IPS DF 19.7 (cell line): ENCODE measurements at regions not wholly inside any gene's neighbourhood (a gene's known extent, or its start where the extent isn't known, plus 50 kb on each side); places are given as distances from the start of the nearest gene placed in this dataset.

Experiments
- DNase-seq: peaks from one replicate; pipeline ENCODE4 v3.0.0-alpha.2; 2013; ENCODE audit warnings: low read depth, low spot score

DNA sequence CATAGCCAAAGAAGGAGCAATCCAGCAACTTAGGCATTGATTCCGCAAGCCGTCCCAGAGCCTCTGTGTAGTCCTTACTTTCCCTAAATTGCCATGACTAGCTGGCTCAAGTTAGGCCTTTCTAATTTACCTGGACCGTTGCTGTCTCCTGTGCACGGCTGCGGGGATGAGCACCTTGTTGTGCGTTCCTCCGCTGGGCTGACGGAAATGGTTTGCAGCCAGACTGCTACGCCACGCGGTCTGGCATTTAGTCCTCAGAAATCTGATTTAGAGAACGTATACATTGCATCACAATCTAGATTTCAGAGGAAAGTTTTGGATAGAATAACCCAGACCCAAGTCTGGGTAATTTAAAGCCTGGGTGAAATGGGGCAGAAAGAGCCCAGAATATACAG lies 133.2 kb upstream of the ARHGAP5 start:
- no peak for DNase-seq

DNA sequence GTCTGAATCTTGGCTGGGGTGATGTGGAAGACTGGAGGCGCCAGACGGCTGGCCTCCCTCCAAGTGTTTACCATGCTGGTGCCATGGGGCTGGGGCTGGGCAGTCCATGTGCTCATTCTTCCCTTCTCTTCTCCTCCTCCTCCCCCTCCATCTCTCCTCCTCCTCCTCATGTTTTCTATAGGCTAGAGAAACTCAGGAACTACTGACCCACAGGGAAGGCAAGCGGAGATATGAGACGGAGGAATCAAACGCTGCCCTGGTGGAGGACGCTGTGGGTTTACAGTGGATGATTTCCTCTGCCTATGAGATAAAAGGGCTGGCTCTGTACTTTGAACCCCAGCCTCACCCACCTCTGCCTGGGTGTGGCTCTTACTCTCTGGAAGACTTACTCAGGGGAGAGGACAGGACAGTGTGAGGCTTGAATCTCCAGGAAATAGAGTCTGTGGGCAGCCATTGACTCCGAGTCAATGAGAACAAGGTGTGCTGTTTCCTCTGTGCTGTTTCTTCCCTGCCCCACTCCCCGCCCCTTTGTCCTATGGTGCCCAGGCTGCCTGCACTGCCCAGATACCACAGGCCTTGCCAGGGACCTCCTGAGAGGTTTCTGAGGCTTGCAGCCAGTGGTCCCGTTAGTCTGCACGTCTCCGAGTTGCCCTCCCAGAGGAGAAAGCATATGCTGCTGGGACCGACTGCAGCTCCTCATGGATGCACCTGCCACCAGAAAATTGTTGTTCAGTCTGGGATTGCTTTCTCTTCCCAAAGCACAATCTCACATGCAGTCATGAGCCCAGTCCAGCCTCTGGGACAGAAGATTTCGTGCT lies 132.6 kb upstream of the ARHGAP5 start:
- DNase-seq = no peak

DNA sequence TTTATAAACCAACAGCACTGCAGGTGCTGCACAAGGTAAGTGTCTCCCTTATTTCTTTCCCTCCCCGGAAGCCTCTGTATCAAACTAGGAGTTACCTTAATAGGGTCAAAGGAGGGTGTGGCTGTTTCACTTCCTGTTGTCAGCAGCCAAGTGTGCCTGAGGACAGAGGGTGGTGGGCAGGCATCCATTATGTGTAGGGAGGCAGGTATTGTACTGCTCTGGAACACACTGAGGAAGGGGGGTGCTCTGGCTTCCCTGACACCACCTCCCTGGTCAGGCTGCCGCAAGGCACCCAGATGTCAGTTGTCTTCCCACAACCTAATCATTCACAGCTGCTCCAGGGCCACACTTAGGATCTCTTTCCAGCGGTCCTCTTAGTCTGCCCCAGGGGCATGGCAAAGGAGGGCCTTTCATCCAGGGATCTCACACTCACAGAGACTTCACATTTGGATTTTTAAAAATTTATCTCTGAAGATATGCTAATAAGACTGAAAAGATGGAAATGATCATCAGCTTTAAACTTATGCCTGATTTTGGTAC lies 132.0 kb upstream of the ARHGAP5 start:
- no peak for DNase-seq

DNA sequence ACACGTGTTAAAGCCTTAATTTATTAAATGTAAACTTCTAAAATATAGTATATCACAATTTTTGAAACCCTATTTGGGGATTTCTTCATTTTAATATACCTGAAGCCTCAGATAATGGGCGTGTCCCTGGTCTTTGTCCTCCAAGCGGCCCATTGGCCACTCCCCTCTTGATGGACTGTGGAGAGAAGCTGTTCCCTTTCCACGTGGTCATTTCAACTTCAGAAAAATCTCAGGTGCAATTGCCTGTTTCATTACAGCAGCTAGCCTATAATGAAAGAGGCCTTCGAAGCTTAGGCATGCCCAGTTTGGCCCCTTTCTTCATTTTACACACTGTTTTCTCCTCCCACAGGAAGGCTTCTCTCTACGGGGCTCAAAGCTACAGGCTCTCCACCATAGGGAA lies 131.4 kb upstream of the ARHGAP5 start:
- DNase-seq = no peak

DNA sequence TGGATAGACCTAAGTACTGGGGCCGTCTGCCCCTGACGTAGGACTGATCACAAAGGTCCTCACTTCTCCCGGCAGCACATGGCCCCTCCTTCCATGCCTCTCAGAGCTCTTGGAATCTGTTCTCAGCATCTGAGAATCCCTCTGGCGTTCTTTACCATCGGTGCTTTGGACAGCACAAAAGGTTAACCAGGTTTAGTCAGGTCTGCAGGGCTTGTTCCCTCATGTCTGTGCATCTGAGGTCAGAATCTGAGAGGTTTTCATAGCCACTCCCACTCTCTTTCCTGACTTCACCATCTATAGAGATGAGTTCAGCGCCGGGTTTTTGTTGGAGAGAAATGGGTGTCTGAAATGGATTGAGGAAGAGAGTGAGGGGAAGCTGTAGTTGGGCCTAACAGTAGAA lies 130.0 kb upstream of the ARHGAP5 start:
- DNase-seq = no peak

DNA sequence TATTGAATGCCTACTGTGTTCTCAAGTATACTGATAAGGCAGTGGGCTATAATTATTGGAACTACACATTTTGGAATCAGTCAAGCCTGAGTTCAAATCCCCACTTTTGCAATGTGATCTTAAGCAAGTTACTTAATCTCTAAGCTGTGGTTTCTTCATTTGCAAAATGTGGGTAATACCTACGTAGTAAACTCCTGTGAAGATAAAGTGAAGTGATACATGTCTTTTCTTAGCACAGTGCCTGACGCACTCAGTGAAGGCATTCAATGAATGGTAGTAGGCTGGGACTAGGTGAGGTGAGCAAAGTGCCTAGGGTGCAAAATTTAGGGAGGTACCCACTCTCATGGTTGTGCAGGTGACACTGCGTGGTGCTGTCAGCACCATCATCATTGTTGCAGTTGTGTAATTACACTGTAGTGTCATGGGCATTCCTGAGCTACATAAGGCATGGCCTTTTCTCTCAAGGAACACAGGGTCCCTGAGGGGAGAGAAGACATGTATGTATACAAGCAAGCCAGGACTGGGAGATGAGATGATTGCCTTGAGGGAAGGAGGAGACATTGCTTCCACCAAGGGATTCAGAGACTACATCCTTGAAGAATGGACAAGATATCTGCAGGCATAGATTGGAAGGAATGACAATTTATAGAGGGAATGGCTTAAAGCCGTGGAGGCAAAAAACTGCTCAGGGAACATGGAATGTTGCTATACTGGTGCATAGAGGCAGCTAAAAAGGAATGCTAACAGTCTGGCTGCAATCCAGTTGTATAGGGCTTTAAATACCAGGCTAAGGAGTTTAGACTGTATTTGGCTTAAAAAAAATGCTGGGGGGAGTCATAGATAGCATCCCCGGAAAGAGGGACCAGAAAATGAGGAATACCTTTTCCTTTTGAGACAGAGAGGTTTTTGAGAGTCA lies 129.2 kb upstream of the ARHGAP5 start:
- no peak for DNase-seq

DNA sequence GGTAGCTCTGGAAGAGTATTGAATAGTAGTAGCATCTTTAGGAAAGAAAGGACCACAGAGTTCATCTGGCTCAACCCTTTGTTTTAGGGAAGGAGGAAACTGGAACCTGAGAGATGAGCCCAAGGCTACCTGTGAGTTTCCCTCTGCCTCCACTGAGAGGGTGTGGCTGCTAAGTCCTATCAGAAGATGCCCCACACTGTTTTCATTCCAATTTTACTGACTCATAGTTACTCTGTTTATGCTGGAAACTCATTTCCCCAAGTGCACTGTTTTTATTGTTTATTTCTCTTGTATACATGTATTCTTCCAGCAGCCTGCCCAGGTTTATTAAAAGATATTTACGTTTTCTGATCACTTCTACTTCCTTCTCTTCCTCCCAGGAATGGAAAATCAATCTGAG lies 127.4 kb upstream of the ARHGAP5 start:
- no peak for DNase-seq

DNA sequence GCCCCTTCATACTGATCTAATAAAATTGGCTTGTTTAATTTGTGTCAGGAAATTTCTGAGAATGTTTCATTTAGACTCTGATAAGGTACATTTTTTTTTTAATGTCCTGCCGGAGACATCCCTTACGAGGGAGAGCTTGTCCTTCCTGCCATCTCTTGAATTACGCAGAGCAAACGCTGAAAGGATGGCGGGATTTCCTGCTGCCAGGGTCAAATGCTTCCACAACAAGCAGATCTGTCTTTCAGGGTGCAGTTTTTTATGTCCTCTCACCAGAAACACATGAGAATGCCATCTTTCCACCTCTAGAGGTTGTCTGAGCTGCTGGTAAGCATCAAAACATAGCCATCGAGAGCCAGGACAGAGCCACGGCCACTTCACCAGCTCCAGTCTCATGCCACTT lies 126.8 kb upstream of the ARHGAP5 start:
- DNase-seq = no peak

DNA sequence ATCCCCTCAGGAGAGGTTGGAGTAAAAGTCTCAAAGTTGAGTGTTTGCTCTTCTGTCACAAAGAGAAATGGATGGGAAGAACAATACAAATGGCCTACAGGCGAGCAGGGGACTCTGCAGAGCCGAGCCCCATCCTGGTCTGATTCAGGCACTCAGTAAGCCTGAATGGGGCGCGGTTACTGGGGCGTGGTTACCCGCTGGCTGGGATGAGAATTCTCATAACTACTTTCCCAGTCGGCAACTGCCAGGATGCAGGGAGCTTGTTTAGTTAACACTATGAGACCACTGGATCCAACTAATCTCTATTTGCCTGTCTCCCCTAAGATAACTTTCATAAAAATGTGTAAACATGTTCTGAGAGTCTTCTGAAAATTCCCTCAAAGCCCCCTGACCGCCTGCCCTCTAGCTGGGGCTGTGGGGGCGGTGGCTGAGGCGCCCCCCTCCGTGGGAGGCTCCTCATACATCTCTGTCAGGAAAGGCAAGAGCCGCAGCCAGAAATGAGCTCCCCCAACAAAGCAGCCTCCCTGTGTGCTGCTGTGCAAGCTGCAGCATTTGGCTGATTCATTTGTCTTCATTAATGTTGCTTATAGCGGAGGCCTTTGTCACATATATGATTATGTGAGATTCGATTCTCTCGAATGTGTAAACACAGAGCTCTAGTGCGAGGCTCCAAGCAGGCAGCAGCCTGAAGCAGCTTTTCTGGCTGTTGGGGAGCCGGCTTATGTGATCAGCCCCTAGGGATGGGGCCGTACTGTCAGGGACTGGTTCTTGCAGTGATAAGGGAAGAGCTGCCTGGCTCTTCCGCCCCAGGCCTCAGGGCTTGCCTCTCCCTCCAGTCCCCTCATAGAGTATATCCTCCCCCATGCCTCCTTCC lies 126.1 kb upstream of the ARHGAP5 start:
- no peak for DNase-seq

DNA sequence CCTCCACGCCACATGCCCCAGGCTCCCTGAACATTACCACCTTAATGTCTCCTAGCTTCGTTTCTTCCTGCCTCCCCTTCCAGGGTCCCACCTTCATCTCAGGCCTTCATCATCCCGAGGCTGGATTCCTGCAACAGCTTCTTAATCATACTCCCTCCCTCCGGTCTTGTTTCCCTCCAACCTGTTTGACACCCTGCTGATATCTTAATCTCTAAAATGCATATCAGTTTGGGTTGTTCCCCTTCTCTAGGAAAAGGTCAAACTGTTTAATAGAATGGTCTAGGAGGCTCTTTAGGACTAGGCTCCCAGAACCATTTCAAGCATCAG lies 125.5 kb upstream of the ARHGAP5 start:
- DNase-seq = no peak

DNA sequence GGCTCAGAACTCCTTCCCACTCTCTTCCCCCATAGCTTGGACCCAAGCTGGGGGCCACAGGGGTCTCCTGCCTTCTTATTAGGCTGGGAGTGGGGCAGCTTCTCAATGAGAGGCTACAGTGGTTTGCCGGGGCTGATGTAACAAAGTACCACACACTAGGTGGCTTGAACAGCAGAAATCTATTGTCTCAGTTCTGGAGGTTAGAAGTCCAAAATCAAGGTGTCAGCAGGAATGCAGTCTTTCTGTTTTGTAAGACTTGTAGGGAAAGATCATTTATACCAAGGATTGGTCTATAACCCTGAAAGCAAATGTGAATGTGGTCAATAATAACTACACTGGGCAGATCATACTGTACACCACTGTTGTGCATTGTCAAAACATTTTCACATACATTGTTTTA lies 124.5 kb upstream of the ARHGAP5 start:
- DNase-seq = no peak

DNA sequence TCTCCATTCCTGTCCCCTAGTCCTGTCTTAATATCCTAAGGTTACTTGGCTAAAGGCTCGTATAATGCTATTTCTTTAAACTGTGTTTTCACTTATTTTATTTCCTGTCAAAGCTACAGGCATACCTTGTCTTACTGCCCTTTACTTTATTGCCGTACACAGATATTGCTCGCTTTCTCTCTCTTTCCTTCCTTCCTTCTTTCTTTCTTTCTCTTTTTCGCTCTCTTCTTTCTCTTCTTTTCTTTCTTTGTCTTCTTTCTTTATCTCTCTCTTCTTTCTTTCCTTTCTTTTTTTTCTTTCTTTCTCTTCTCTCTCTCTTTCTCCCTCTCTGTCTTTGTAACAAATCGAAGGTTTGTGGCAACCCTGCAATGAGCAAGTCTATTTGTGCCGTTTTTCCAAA lies 123.9 kb upstream of the ARHGAP5 start:
- no peak for DNase-seq

DNA sequence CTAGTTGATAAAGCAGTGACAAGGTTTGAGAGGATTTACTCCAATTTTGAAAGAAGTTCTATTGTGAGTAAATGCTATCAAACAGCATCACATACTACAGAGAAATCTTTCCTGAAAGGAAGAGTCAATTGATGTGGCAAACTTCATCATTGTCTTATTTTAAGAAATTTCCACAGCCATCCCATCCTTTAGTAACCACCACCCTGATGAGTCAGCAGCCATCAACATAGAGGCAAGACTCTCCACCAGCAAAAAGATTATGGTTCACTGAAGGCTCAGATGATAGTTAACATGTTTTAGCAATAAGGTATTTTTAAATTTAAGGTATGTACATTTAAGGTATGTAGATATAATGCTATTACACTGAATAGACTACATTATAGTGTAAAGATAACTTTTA lies 122.1 kb upstream of the ARHGAP5 start:
- DNase-seq = no peak

DNA sequence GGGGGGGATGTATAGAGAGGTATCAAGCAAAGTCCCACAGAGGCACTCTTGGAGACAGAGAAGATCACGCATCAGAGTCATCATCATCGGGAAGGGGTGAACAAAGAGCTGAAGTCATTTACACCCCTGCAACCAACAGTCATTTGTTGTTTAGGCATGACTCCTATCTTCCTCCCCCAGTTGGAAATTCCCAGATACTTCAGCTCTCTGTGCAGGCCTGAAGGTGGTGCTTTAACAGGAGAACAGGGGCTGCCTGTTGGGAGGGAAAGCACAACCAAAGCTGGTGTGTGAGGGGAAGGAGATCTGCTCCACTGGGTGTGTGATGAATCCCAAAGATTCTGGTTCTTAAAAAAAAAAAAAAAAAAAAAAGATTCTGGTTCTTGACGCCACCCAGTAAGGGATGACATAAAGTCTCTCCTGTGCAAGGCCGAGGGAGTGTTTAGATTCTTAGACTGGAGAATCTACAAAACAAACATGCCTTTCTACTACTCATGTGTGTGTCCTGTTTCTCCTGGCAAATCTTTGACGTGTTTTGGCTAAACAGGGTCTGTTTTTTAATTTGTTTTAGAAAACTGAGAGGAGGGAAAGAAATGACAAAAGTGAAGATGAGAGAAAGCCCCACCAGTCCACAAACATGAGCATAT lies 121.0 kb upstream of the ARHGAP5 start:
- no peak for DNase-seq

DNA sequence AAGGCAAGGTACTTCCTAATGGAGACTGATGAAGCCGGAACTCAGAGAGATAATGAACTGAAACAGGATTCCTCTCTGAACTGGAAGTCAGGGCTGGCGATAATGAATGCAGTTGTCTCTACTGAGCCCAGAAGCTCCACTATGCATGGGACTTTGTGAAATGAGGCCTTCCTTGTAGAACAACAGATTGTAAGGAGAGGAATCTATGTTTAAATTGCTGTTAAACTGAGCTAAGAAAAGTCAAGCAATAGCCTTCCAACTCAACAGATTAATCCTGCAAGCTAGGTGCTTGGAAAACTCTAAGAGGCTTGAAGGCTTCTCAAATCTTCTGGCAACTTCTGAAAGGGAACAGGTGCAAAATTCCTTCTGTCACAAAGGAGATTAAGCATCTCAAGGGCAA lies 119.5 kb upstream of the ARHGAP5 start:
- DNase-seq = no peak

DNA sequence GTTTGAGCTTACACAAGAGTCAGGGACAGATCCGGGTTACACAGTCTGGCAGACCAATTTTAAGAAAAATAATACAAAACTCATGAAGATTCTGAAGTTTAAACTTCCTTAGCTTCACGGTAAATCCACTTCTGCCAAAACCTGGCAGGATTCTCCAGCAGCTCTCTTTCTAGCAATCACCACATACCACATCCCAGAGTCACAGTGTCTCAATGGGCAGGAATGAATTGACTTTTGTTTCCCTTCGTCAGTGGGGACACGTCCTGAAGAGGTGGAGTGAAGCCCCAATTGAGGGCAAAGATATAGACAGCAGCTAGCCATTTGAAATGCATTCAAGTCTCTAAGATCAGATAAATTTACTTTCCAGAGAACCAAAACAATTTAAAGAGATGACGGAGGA lies 117.1 kb upstream of the ARHGAP5 start:
- DNase-seq = no peak

DNA sequence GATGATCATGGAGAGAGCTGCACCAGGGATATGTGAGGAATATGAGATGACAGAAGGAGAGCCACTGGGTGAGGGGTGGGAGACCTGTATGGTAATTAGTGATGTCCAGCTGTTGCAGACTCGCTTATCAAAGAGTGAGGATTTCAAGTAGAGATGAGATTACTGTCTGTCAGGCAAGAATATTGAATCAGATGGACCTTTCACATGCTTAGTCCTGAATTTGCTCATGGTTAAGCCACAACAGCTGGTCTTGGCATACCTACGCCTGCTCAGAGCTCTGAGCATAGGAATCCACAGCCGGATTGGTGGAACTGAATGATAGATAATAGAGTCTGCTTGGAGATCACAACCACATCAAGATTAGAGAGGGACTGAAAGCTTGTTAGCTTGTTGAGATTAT lies 115.2 kb upstream of the ARHGAP5 start:
- DNase-seq = no peak

DNA sequence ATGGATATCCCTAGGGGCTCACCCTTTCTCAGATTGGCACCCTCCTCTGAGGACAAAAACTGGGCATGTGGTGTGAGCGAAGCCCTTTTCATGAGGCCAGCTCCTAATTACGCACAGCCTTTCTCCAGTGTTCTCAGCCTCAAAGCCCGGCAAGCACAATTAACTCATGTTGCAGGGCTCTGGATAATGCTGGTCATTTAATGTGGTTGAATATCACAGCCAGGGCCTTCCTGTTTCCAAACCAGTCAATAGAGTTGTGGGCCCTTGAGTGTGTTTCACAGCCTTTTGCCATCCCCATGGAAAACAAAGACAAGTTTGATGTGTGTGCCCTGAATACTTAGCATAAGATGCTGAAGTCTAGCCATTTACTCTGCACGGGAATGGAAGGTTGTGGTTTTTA lies 114.2 kb upstream of the ARHGAP5 start:
- no peak for DNase-seq

DNA sequence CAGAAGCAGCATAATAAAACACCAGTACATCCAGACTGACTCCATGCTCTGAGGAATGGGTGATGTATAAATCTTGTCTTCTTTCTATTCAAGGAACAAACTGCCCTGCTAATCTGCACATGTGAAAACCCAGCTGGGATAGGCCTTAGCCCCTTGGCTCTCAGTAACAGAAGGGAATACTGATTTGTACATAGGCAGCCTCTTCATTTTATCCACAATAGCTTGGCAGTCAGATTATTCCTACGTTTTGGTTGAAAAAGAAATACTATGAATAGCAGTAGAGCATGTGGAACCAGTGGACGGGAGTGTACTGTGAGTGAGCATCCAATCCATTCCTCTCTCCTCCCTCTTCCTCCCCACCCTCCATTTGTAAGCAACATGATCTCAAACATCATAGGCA lies 113.5 kb upstream of the ARHGAP5 start:
- DNase-seq = no peak

DNA sequence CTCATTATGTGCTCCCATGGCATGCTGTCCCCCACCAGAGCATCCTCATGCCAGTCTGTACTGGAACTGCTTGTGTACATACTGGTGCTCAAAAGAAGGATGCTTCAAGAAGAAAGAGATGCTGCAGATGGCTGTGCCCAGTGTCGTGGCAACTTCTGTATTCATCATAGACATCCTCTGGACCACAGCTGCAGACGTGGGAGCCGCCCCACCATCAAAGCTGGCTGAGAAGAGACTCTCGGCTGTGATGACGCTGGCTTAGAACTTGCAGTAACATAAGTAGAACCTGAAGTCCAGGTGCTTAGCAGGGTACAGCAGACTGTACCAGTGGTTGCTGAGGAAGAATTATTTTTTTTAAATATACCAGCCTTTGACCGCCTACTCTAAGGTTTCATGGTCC lies 112.6 kb upstream of the ARHGAP5 start:
- DNase-seq = no peak

DNA sequence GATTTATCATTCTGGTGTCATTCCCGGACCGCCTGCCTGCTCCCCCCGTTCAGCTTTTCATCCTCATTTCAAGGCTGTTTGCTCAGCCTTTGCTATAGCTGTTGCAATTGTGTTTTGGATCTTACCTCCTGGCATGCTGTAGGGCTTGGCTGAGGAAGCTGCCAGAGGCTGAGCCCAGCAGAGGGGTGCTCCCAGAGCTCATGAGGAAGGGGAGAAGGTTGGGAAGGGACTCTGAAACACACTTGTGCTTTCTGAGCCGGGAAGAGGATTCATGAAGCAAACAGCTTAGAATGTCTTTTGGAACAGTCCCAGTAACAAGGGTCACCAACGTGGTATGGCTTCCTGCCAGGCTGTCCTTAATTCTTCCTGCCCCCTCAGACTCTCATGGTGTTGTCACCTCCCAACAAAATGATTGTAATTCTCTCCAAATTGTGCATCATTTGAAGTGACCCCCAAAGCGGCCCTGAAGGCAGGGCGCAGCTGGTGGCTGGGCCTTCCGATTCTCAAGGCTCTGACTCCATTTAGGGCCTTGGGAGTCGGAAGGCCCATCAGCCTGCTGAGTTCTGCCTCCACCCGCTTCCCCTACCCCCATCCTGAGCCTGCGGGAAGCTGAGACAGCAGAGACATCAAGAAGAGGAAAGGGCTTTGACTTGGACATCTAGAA lies 111.9 kb upstream of the ARHGAP5 start:
- DNase-seq = no peak
